Bronchial epithelial cell (primary cell): ENCODE measurements at regions not wholly inside any gene's neighbourhood (a gene's known extent, or its start where the extent isn't known, plus 50 kb on each side); places are given as distances from the start of the nearest gene placed in this dataset.
A peak's percentile ranks its signal among the peaks of the same experiment; 100 is the strongest.

Experiments
- DNase-seq: peaks from one replicate; pipeline ENCODE4 v3.0.0-alpha.2; 2010; ENCODE audit warnings: low read depth
- FAIRE-seq: peaks from 2 replicates; lab custom pipeline; 2011; peaks lifted over from hg19 to GRCh38; lab: Jason Lieb, UNC
- H3K27me3 ChIP-seq: 2 replicates; pipeline ENCODE4 v1.5.1; 2011; ENCODE audit warnings: low read length; ENCODE audit not compliant: control insufficient read depth, insufficient read depth
- H3K36me3 ChIP-seq: 2 replicates; pipeline ENCODE4 v1.5.1; 2011; ENCODE audit warnings: low read length; ENCODE audit not compliant: control insufficient read depth, insufficient read depth
- H3K4me3 ChIP-seq: 2 replicates; pipeline ENCODE4 v1.5.1; 2011; ENCODE audit warnings: mild to moderate bottlenecking, low read depth, low read length, control low read depth
- CTCF ChIP-seq: IDR thresholded peaks from 2 replicates; pipeline ENCODE4 v1.5.1; 2011; ENCODE audit warnings: mild to moderate bottlenecking, moderate library complexity, low read length, control low read depth, inconsistent platforms; ENCODE audit not compliant: insufficient read depth, severe bottlenecking

- Histone ChIP-seq H3K27me3 (peaks cover 5% of the 10 kb centered on the region), H3K4me3 (no peak overlapping the region), H3K36me3 (no peaks in the 10 kb centered on the region)
- FAIRE-seq: no peak
- no peak for TF ChIP-seq CTCF
- no peak for DNase-seq
These were observed 726.0 kb downstream of the PTPRU start for GRCh38 chr1:29962336-29962735.

DNA sequence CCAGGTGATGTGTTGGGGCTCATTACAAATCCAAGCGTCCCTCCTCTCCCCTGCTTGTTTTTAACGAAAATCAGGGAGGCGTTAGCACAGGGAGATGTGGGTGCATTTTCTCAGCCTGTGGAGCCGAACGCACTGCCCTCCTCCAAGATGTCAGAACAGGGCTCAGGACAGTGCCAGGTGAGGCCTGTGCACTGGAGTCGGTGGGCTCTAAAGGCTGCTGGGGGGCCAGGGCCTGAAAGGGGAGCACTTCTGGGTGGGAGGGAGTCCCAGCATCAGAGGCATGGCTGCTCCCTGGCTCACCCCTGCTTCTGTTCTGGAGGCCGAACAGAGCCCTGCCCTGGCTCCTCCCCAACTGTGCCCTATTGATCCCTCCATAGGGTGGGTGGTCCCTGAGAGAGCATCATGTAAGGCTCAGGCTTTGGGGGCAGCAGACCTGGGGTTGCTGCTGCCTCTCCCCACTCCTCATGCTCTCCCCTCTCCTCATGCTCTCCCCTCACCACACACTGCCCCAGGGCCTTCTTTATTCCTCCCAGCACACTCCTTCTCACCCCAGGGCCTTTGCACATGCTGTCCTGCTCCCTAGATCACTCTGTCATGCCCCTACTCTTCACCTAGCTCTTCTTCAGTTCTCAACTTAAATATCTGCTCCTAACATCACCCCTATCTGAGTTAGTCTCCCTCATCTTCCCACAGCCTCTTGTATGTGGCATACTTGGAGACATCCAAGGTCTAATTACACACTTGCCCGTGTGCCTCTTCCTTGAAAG, 725.2 kb downstream of the PTPRU start:
- DNase-seq (no peak), FAIRE-seq (no peak)
- TF ChIP-seq CTCF: no peak
- H3K27me3 ChIP-seq: peaks cover 1% of the 10 kb centered on the region
- H3K36me3 ChIP-seq: no peaks in the 10 kb centered on the region
- no peak overlapping the region for H3K4me3 ChIP-seq

DNA sequence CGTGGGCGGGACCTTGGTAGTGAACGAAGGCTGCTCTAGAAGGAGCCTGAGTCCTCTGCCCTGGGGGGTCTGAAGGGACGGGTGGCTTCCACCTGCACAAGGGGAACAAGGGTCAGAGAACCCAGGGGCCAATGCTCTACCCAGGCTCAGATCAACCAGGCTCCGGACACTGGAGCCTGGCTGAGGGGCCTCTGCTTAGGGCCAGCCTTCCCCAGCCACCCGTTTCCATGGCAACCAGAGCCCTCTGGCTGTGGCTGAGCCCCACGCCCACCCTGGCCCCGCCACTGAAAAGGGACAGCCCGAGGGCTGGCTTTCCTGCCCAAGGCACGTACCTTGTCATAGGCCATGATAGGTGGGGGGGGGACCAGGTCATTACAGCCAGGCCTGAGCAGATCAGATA, 724.6 kb downstream of the PTPRU start:
- no peak for TF ChIP-seq CTCF
- no peak overlapping the region for H3K4me3 ChIP-seq
- no peak for DNase-seq
- FAIRE-seq: no peak
- no peaks in the 10 kb centered on the region for H3K36me3 ChIP-seq
- H3K27me3 ChIP-seq: no peaks in the 10 kb centered on the region

DNA sequence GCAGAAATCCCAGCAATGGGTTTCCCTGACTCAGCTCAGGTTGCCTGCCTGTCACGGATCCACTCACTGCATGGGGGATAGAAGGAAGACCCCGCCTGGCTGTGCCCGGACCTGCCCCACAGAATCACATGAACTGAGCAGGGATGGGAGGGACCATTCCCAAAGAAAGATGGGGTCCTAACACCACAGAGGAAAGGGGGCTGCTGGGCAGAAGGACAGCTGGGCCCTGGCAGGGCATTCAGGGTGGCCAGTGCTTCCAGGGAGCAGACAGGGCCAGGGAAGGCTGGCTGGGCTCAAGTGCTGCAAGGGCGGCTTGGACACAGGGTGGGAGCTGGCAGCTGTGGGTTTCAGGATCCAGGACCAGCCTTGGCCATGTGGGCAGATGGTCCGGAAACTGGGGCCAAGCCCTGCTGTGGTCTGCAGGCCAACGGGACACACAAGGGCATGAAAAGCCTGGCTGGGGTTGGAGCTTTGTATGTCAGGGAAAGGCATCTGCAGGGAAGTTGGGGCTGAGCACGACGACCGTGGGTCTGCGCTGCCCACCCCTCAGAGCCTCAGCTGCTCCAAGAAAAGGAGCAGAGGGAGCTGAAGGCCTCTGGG, 723.9 kb downstream of the PTPRU start:
- Histone ChIP-seq H3K4me3 (no peak overlapping the region), H3K36me3 (no peaks in the 10 kb centered on the region), H3K27me3 (no peaks in the 10 kb centered on the region)
- TF ChIP-seq CTCF: no peak
- FAIRE-seq: no peak
- DNase-seq: no peak

- DNase-seq (no peak), FAIRE-seq (peak; percentile 7)
- H3K27me3 ChIP-seq: no peaks in the 10 kb centered on the region
These were observed 723.0 kb downstream of the PTPRU start for GRCh38 chr1:29959356-29959755.

More at GRCh38 chr1:29959356-29959755, 723.0 kb downstream of the PTPRU start:
- TF ChIP-seq CTCF: no peak
- Histone ChIP-seq H3K4me3 (no peak overlapping the region), H3K36me3 (no peaks in the 10 kb centered on the region)
